ENCODE measurements at regions not wholly inside any gene's neighbourhood (a gene's known extent, or its start where the extent isn't known, plus 50 kb on each side); places are given as distances from the start of the nearest gene placed in this dataset.

DNA sequence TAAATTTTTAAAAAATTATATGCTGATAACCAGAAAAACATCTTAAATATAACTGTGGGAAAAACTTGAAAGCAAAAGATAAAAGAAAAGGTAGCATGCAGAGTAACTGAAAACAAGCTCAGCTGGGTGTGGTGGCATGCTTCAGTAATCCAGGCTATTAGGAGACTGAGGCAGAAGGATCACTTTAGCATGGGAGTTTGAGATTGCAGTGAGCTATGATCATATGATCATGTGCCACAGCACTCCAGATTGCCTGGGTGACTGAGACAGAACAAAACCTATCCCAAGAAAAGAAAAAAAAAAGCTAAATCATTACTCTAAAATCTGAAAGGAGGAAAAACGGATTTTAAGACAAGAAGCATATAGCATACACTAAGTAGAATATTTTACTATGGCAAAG is 1624.0 kb downstream of the AMY1C start:
- H3K9me1 ChIP-seq (replicated peaks; ENCODE audit: control insufficient read depth, extremely low read depth, insufficient read depth, low read length), result no peaks in the 10 kb centered on the region
- H3K27ac ChIP-seq (ENCODE audit: insufficient read depth, low read depth, low read length), result no peak overlapping the region
- no peaks in the 10 kb centered on the region for H3K36me3 ChIP-seq (ENCODE audit: control insufficient read depth in 2 of 2, extremely low read depth in 1 of 2, insufficient read depth in 2 of 2, low read length in 2 of 2)
- peaks cover under 1% of the 10 kb centered on the region for H3K9me3 ChIP-seq (replicated peaks; ENCODE audit: control insufficient read depth, insufficient read depth, low read length)
- H3K4me2 ChIP-seq (ENCODE audit: insufficient read depth, low read length), result no peak overlapping the region
- no peak overlapping the region for H2AFZ ChIP-seq (ENCODE audit: low read depth, low read length)
- ChIA-PET POLR2A (no interaction called here), CTCF (no interaction called here)
- H3K27me3 ChIP-seq (ENCODE audit: control insufficient read depth in 2 of 2, insufficient read depth in 2 of 2, low read length in 2 of 2), result no peaks in the 10 kb centered on the region
- H3K4me3 ChIP-seq (replicated peaks in 1 of 3; ENCODE audit: insufficient read depth in 1 of 3, low read depth in 1 of 3, low read length in 3 of 3), result no peak overlapping the region
- H3K9ac ChIP-seq (replicated peaks; ENCODE audit: extremely low read depth, insufficient read depth, low read length), result no peak overlapping the region
- H4K20me1 ChIP-seq (replicated peaks; ENCODE audit: control insufficient read depth, extremely low read depth, insufficient read depth, low read length), result no peaks in the 10 kb centered on the region
- H3K4me1 ChIP-seq (ENCODE audit: control insufficient read depth, extremely low read depth, insufficient read depth, low read length), result no peaks in the 10 kb centered on the region
- DNase-seq (ENCODE audit: low read depth, low spot score), result no peak
- no peak for TF ChIP-seq JUN (IDR thresholded peaks at IDR 0.05; ENCODE audit: borderline replicate concordance, insufficient read depth, insufficient read length, low read depth)
- TF ChIP-seq POLR2AphosphoS5 (IDR thresholded peaks at IDR 0.05; ENCODE audit: insufficient read depth, low read depth, low read length), result no peak
- TF ChIP-seq GATA2 (IDR thresholded peaks at IDR 0.05; ENCODE audit: insufficient read depth, insufficient read length, low read depth, low read length), result no peak
- TF ChIP-seq, protein P1, sequence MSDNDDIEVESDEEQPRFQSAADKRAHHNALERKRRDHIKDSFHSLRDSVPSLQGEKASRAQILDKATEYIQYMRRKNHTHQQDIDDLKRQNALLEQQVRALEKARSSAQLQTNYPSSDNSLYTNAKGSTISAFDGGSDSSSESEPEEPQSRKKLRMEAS (IDR thresholded peaks at IDR 0.05; ENCODE audit: insufficient read depth, insufficient read length), result no peak
- TF ChIP-seq FOS (IDR thresholded peaks at IDR 0.05; ENCODE audit: borderline replicate concordance, insufficient read depth, low read length), result no peak
- dilution Hi-C loops (cut with MboI; ENCODE audit: extremely low pct_ligation_motif_present, low sequenced_read_pairs), result no loop called here
- no peak for FAIRE-seq
- no TSS peak for BruUV-seq (replicated peaks)
- no peaks in the 10 kb centered on the region for H3K79me2 ChIP-seq (ENCODE audit: control insufficient read depth, insufficient read depth, low read length)
- intact Hi-C loops (cut with micrococcal nuclease), result no loop called here

DNA sequence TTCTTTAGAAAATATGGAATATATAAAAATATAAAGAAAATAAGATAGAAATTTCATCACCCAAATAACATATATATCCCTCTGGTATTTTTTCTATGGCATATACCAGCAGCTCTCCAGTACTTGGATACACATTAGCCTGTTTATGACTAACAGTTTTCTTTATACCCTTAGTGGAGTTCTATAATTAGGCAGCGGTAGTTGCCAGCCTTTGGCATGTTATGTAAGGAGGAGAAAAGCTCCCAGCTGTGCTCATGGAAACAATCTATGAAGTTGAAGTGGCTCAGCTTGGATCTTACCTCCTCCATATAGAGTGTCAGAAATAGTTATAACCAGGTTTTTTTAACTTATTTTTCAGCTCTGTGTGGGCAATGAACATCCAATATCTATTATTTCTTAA is 1636.8 kb downstream of the AMY1C start:
- no peak for FAIRE-seq
- DNase-seq (ENCODE audit: low read depth, low spot score), result no peak
- H4K20me1 ChIP-seq (replicated peaks; ENCODE audit: control insufficient read depth, extremely low read depth, insufficient read depth, low read length), result no peaks in the 10 kb centered on the region
- no peaks in the 10 kb centered on the region for H3K27me3 ChIP-seq (ENCODE audit: control insufficient read depth in 2 of 2, insufficient read depth in 2 of 2, low read length in 2 of 2)
- peaks cover 3% of the 10 kb centered on the region for H3K9me3 ChIP-seq (replicated peaks; ENCODE audit: control insufficient read depth, insufficient read depth, low read length)
- H3K27ac ChIP-seq (ENCODE audit: insufficient read depth, low read depth, low read length), result no peak overlapping the region
- H3K9me1 ChIP-seq (replicated peaks; ENCODE audit: control insufficient read depth, extremely low read depth, insufficient read depth, low read length), result no peaks in the 10 kb centered on the region
- no peak overlapping the region for H2AFZ ChIP-seq (ENCODE audit: low read depth, low read length)
- no peak overlapping the region for H3K4me2 ChIP-seq (ENCODE audit: insufficient read depth, low read length)
- CTCF ChIA-PET, result no interaction called here
- POLR2A ChIA-PET, result no interaction called here
- dilution Hi-C loops (cut with MboI; ENCODE audit: extremely low pct_ligation_motif_present, low sequenced_read_pairs) (no loop called here), intact Hi-C loops (cut with micrococcal nuclease) (no loop called here)
- no peak overlapping the region for H3K4me3 ChIP-seq (replicated peaks in 1 of 3; ENCODE audit: insufficient read depth in 1 of 3, low read depth in 1 of 3, low read length in 3 of 3)
- no TSS peak for BruUV-seq (replicated peaks)
- H3K79me2 ChIP-seq (ENCODE audit: control insufficient read depth, insufficient read depth, low read length), result no peaks in the 10 kb centered on the region
- TF ChIP-seq MYC (IDR thresholded peaks at IDR 0.05; ENCODE audit: low read depth, low read length), result no peak
- no peak for TF ChIP-seq EZH2 (IDR thresholded peaks at IDR 0.05; ENCODE audit: borderline replicate concordance, low read depth, low read length, severe bottlenecking)
- no peak for TF ChIP-seq FOS (IDR thresholded peaks at IDR 0.05; ENCODE audit: borderline replicate concordance, insufficient read depth, low read length)
- no peak for TF ChIP-seq JUN (IDR thresholded peaks at IDR 0.05; ENCODE audit: borderline replicate concordance, insufficient read depth, insufficient read length, low read depth)
- TF ChIP-seq GATA2 (IDR thresholded peaks at IDR 0.05; ENCODE audit: insufficient read depth, insufficient read length, low read depth, low read length), result no peak
- TF ChIP-seq, protein P1 (IDR thresholded peaks at IDR 0.05; ENCODE audit: insufficient read depth, insufficient read length), result no peak
- TF ChIP-seq POLR2AphosphoS5 (IDR thresholded peaks at IDR 0.05; ENCODE audit: insufficient read depth, low read depth, low read length), result no peak
- no peak for TF ChIP-seq POLR2A (IDR thresholded peaks at IDR 0.05; ENCODE audit: low read depth, low read length)
- TF ChIP-seq, protein P2, sequence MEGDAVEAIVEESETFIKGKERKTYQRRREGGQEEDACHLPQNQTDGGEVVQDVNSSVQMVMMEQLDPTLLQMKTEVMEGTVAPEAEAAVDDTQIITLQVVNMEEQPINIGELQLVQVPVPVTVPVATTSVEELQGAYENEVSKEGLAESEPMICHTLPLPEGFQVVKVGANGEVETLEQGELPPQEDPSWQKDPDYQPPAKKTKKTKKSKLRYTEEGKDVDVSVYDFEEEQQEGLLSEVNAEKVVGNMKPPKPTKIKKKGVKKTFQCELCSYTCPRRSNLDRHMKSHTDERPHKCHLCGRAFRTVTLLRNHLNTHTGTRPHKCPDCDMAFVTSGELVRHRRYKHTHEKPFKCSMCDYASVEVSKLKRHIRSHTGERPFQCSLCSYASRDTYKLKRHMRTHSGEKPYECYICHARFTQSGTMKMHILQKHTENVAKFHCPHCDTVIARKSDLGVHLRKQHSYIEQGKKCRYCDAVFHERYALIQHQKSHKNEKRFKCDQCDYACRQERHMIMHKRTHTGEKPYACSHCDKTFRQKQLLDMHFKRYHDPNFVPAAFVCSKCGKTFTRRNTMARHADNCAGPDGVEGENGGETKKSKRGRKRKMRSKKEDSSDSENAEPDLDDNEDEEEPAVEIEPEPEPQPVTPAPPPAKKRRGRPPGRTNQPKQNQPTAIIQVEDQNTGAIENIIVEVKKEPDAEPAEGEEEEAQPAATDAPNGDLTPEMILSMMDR (IDR thresholded peaks at IDR 0.05; ENCODE audit: extremely low read depth in 1 of 2, insufficient read depth in 1 of 2, low read depth in 1 of 2, low read length in 2 of 2), result no peak
- no peak overlapping the region for H3K9ac ChIP-seq (replicated peaks; ENCODE audit: extremely low read depth, insufficient read depth, low read length)
- no peaks in the 10 kb centered on the region for H3K4me1 ChIP-seq (ENCODE audit: control insufficient read depth, extremely low read depth, insufficient read depth, low read length)
- no peaks in the 10 kb centered on the region for H3K36me3 ChIP-seq (ENCODE audit: control insufficient read depth in 2 of 2, extremely low read depth in 1 of 2, insufficient read depth in 2 of 2, low read length in 2 of 2)

Data from endothelial cell of umbilical vein (primary cell).